PC-9 (cell line): ENCODE measurements at regions not wholly inside any gene's neighbourhood (a gene's known extent, or its start where the extent isn't known, plus 50 kb on each side); places are given as distances from the start of the nearest gene placed in this dataset.
"Not testable (repeated sequence)": the region's sequence is repeated elsewhere in the genome, so short reads cannot be mapped to it uniquely, and the experiment has no call there.

ENCODE experiments used
- BruUV-seq: library from RNA; stranded (reverse); fragments of 400-500 nt; replicated peaks from 2 replicates; lab custom pipeline; 2021; lab: Mats Ljungman, UMichigan
- CTCF ChIA-PET: fragments of 300-600 bp; sonication (Branson Sonifier 250); formaldehyde crosslinking; loops from one replicate; lab custom pipeline; 2022; ENCODE audit warnings: antibody characterized with exemption; lab: Charles Lee
- POLR2A ChIA-PET: fragments of 300-600 bp; sonication (Branson Sonifier 250); formaldehyde crosslinking; loops from one replicate; lab custom pipeline; 2022; ENCODE audit warnings: antibody characterized with exemption; ENCODE audit not compliant: unreplicated experiment; lab: Charles Lee
- DNase-seq, 2 experiments: peaks; one replicate each; pipeline versions ENCODE4 v3.0.0 to v3.0.0-alpha.2; 2015 to 2022; ENCODE audit warnings: mixed read lengths in 1 of 2
- H2AFZ ChIP-seq: fragments of 200-600 bp; sonication (generic); 2 replicates; pipeline ENCODE4 v1.8.1; 2017; ENCODE audit warnings: antibody characterized with exemption
- H3F3A ChIP-seq: fragments of 200-600 bp; sonication (generic); 2 replicates; pipeline ENCODE4 v1.8.1; 2017; ENCODE audit warnings: antibody characterized with exemption, mild to moderate bottlenecking, low read depth; ENCODE audit not compliant: insufficient read depth
- H3K27ac ChIP-seq: fragments of 200-600 bp; sonication (generic); 2 replicates; pipeline ENCODE4 v1.6.1; 2016; ENCODE audit warnings: mixed run types
- H3K27me3 ChIP-seq: fragments of 200-600 bp; sonication (generic); 2 replicates; pipeline ENCODE4 v1.6.1; 2016; ENCODE audit warnings: low read depth, mixed run types; ENCODE audit not compliant: insufficient read depth
- H3K36me3 ChIP-seq: fragments of 200-600 bp; sonication (generic); 2 replicates; pipeline ENCODE4 v1.6.1; 2016; ENCODE audit warnings: low read depth, mixed run types
- H3K4me1 ChIP-seq: fragments of 200-600 bp; sonication (generic); replicated peaks from 2 replicates; pipeline ENCODE4 v1.6.1; 2016; ENCODE audit warnings: mixed run types; ENCODE audit not compliant: insufficient read depth
- H3K4me2 ChIP-seq: fragments of 200-600 bp; sonication (generic); 2 replicates; pipeline ENCODE4 v1.6.1; 2017; ENCODE audit warnings: mixed run types
- H3K4me3 ChIP-seq: fragments of 200-600 bp; sonication (generic); 2 replicates; pipeline ENCODE4 v1.6.1; 2016; ENCODE audit warnings: mixed run types
- H3K79me2 ChIP-seq: fragments of 200-600 bp; sonication (generic); 2 replicates; pipeline ENCODE4 v1.6.1; 2017; ENCODE audit warnings: low read depth, mixed run types
- H3K9me2 ChIP-seq: fragments of 200-600 bp; sonication (generic); 2 replicates; pipeline ENCODE4 v1.8.1; 2017; ENCODE audit warnings: mild to moderate bottlenecking; ENCODE audit not compliant: insufficient read depth
- H3K9me3 ChIP-seq: fragments of 200-600 bp; sonication (generic); 2 replicates; pipeline ENCODE4 v1.8.1; 2016; ENCODE audit warnings: low read depth; ENCODE audit not compliant: insufficient read depth
- H4K20me1 ChIP-seq: fragments of 200-600 bp; sonication (generic); 2 replicates; pipeline ENCODE4 v1.8.1; 2017; ENCODE audit not compliant: insufficient read depth
- EZH2 ChIP-seq: fragments of 200-600 bp; sonication (generic); IDR thresholded peaks from 2 replicates; pipeline ENCODE4 v1.8.0; 2017; ENCODE audit warnings: antibody characterized with exemption, low read depth
- intact Hi-C: fragments of 100-400 bp; cut with micrococcal nuclease; formaldehyde crosslinking; loops from one replicate; pipeline ENCODE4 v1.10.0; 2022; ENCODE audit not compliant: unreplicated experiment
- TF ChIP-seq, protein P1 (sequence below): fragments of 200-600 bp; sonication (generic); conservative IDR thresholded peaks from 2 replicates; pipeline ENCODE4 v1.6.1; 2017; ENCODE audit warnings: mixed run types, antibody characterized with exemption, mild to moderate bottlenecking, moderate library complexity

DNA sequence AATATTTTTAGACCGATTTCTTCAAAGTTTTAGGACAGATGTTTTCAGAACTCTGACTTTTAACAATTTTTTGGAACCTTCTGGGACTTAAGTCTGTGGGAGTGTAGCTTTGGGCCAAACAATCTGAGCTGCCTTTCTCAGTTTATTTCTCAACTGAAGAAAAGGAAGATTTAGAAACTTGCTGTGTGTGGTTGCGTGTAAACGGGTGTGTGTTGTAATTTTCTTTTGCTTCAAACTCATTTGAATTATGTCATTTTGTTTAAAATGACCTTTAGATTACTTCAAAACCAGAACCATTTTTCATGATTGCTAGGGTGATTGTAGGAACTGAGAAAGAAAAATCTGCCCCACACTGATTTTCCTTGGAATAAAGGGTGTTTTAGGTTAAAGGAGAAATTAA, 577.7 kb upstream of the GALNTL6 start:
- no peak overlapping the region for H3K4me2 ChIP-seq
- H3F3A ChIP-seq, result no peaks in the 10 kb centered on the region
- H3K9me2 ChIP-seq, result no peaks in the 10 kb centered on the region
- H3K36me3 ChIP-seq, result no peaks in the 10 kb centered on the region
- H3K27ac ChIP-seq, result no peak overlapping the region
- no peaks in the 10 kb centered on the region for H3K4me1 ChIP-seq
- ChIA-PET POLR2A (no interaction called here), CTCF (no interaction called here)
- H3K27me3 ChIP-seq, result no peaks in the 10 kb centered on the region
- TF ChIP-seq, protein P1, sequence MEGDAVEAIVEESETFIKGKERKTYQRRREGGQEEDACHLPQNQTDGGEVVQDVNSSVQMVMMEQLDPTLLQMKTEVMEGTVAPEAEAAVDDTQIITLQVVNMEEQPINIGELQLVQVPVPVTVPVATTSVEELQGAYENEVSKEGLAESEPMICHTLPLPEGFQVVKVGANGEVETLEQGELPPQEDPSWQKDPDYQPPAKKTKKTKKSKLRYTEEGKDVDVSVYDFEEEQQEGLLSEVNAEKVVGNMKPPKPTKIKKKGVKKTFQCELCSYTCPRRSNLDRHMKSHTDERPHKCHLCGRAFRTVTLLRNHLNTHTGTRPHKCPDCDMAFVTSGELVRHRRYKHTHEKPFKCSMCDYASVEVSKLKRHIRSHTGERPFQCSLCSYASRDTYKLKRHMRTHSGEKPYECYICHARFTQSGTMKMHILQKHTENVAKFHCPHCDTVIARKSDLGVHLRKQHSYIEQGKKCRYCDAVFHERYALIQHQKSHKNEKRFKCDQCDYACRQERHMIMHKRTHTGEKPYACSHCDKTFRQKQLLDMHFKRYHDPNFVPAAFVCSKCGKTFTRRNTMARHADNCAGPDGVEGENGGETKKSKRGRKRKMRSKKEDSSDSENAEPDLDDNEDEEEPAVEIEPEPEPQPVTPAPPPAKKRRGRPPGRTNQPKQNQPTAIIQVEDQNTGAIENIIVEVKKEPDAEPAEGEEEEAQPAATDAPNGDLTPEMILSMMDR, result no peak
- no peak for TF ChIP-seq EZH2
- H4K20me1 ChIP-seq, result no peaks in the 10 kb centered on the region
- BruUV-seq, result no TSS peak
- intact Hi-C loops, result no loop called here
- no peaks in the 10 kb centered on the region for H3K9me3 ChIP-seq
- DNase-seq, result no peak
- no peaks in the 10 kb centered on the region for H3K79me2 ChIP-seq
- H2AFZ ChIP-seq, result no peak overlapping the region
- no peak overlapping the region for H3K4me3 ChIP-seq

DNA sequence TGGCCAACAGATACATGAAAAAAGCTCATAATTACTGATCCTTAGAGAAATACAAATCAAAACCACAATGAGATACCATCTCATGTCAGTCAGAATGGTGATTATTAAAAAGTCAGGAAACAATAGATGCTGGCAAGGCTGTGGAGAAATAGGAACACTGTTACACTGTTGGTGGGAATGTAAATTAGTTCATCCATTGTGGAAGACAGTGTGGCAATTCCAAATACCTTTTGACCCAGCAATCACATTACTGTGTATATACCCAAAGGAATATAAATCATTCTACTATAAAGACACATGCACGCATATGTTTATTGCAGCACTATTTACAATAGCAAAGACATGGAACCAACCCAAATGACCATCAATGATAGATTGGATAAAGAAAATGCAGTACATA, 583.9 kb upstream of the GALNTL6 start:
- H4K20me1 ChIP-seq, CTCF ChIA-PET, BruUV-seq, H3K27me3 ChIP-seq, H3K4me1 ChIP-seq, H3K4me3 ChIP-seq, H3F3A ChIP-seq, intact Hi-C loops, H2AFZ ChIP-seq, H3K36me3 ChIP-seq, H3K79me2 ChIP-seq, POLR2A ChIA-PET, H3K9me2 ChIP-seq, H3K4me2 ChIP-seq, DNase-seq, H3K27ac ChIP-seq, H3K9me3 ChIP-seq: not testable (repeated sequence)

DNA sequence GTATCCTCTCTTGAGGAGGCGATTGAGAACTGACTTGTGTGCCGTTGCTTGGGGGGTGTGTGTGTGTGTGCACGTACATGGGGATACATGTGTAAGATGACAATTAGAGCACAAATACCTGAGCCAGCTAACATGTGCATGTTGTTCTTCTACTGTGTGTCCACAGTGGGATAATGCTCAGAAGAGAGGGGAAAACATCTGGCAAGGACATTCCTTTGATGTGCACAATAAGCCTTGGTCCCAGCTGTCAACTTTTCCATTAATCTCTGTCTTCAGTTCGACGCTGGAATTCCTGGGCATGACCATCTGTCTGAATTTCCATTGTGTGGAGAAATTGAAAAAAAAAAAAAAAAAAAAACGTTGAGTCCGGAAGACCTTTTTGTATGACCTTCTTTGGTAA, 592.0 kb upstream of the GALNTL6 start:
- no peaks in the 10 kb centered on the region for H4K20me1 ChIP-seq
- no peak for DNase-seq
- no peaks in the 10 kb centered on the region for H3K27me3 ChIP-seq
- H3K27ac ChIP-seq, result no peak overlapping the region
- no peaks in the 10 kb centered on the region for H3F3A ChIP-seq
- H3K4me2 ChIP-seq, result no peak overlapping the region
- TF ChIP-seq, protein P1, result no peak
- TF ChIP-seq EZH2, result no peak
- no peaks in the 10 kb centered on the region for H3K79me2 ChIP-seq
- no peak overlapping the region for H3K4me3 ChIP-seq
- H3K9me2 ChIP-seq, result no peaks in the 10 kb centered on the region
- ChIA-PET CTCF (no interaction called here), POLR2A (no interaction called here)
- H3K9me3 ChIP-seq, result no peaks in the 10 kb centered on the region
- intact Hi-C loops, result no loop called here
- no peak overlapping the region for H2AFZ ChIP-seq
- no TSS peak for BruUV-seq
- H3K36me3 ChIP-seq, result no peaks in the 10 kb centered on the region
- no peaks in the 10 kb centered on the region for H3K4me1 ChIP-seq

DNA sequence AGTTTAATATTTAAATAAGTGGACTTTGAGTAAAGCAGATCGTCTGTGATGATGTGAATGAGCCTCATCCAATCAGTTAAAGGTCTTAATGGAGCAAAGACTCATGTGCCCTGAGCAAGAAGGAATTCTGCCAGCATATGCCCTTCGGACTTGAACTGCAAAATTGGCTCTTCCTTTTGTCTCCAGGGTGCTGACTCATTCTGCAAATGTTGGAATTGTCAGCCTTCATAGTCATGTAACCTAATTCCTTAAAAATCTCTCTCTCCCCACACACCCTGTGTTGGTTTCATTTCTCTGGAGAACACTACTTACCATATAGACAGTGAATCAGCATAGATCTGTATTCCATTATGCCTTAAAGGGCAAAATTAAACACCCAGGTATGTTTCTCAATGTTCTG, 609.8 kb upstream of the GALNTL6 start:
- Histone ChIP-seq H3K9me2 (no peaks in the 10 kb centered on the region), H4K20me1 (no peaks in the 10 kb centered on the region), H3K4me1 (no peaks in the 10 kb centered on the region), H3K79me2 (no peaks in the 10 kb centered on the region), H3K27ac (no peak overlapping the region), H3K27me3 (no peaks in the 10 kb centered on the region), H3K4me2 (no peak overlapping the region), H2AFZ (no peak overlapping the region), H3K36me3 (no peaks in the 10 kb centered on the region), H3F3A (no peaks in the 10 kb centered on the region), H3K4me3 (no peak overlapping the region), H3K9me3 (no peaks in the 10 kb centered on the region)
- DNase-seq, result no peak
- BruUV-seq, result no TSS peak
- ChIA-PET CTCF (no interaction called here), POLR2A (no interaction called here)
- intact Hi-C loops, result no loop called here
- TF ChIP-seq, protein P1, result no peak
- TF ChIP-seq EZH2, result no peak
